HG02885 (cell line): ENCODE measurements at regions not wholly inside any gene's neighbourhood (a gene's known extent, or its start where the extent isn't known, plus 50 kb on each side); places are given as distances from the start of the nearest gene placed in this dataset.

Experiments
- ATAC-seq: cut with Tn5 transposase; IDR thresholded peaks from one replicate; pipeline ENCODE4 v1.9.1; 2021; ENCODE audit warnings: mild to moderate bottlenecking; ENCODE audit not compliant: unreplicated experiment, poor library complexity

GRCh38 chr12:58347188-58347587 is 405.8 kb downstream of the ATP23 start:
- ATAC-seq: no peak

GRCh38 chr12:58347691-58348090 is 406.3 kb downstream of the ATP23 start:
- no peak for ATAC-seq

- ATAC-seq: no peak
Observed at GRCh38 chr12:58349161-58349560, 407.8 kb downstream of the ATP23 start.

- no peak for ATAC-seq
Observed at GRCh38 chr12:58356794-58357193, 415.4 kb downstream of the ATP23 start.

- no peak for ATAC-seq
Observed at GRCh38 chr12:58357511-58357910, 416.1 kb downstream of the ATP23 start.

GRCh38 chr12:58358369-58358768 is 417.0 kb downstream of the ATP23 start:
- ATAC-seq: peak; percentile 50

GRCh38 chr12:58359084-58359483 is 417.7 kb downstream of the ATP23 start:
- no peak for ATAC-seq

GRCh38 chr12:58361056-58361455 is 419.7 kb downstream of the ATP23 start:
- ATAC-seq: no peak

GRCh38 chr12:58363971-58364370 is 422.6 kb downstream of the ATP23 start:
- ATAC-seq: no peak

- no peak for ATAC-seq
Observed at GRCh38 chr12:58364389-58365086, 423.2 kb downstream of the ATP23 start.

- ATAC-seq: no peak
Observed at GRCh38 chr12:58365087-58365390, 423.7 kb downstream of the ATP23 start.

GRCh38 chr12:58367041-58367440 is 425.7 kb downstream of the ATP23 start:
- ATAC-seq: no peak

GRCh38 chr12:58368001-58368400 is 426.6 kb downstream of the ATP23 start:
- no peak for ATAC-seq

GRCh38 chr12:58369576-58369975 is 428.2 kb downstream of the ATP23 start:
- no peak for ATAC-seq

- ATAC-seq: peak; percentile 98
Observed at GRCh38 chr12:58372298-58372697, 430.9 kb downstream of the ATP23 start.

GRCh38 chr12:58378028-58378427 is 436.7 kb downstream of the ATP23 start:
- no peak for ATAC-seq

GRCh38 chr12:58381546-58381945 is 440.2 kb downstream of the ATP23 start:
- no peak for ATAC-seq

GRCh38 chr12:58384196-58384595 is 442.8 kb downstream of the ATP23 start:
- no peak for ATAC-seq

GRCh38 chr12:58386136-58386535 is 444.8 kb downstream of the ATP23 start:
- ATAC-seq: no peak

- ATAC-seq: no peak
Observed at GRCh38 chr12:58387199-58387598, 445.8 kb downstream of the ATP23 start.

- ATAC-seq: no peak
Observed at GRCh38 chr12:58388261-58388660, 446.9 kb downstream of the ATP23 start.

- ATAC-seq: no peak
Observed at GRCh38 chr12:58393152-58393551, 451.8 kb downstream of the ATP23 start.

GRCh38 chr12:58395056-58395455 is 453.7 kb downstream of the ATP23 start:
- ATAC-seq: no peak
